ACC112 (cell line): ENCODE measurements at regions not wholly inside any gene's neighbourhood (a gene's known extent, or its start where the extent isn't known, plus 50 kb on each side); places are given as distances from the start of the nearest gene placed in this dataset.

Source experiments
- H2AFZ ChIP-seq: fragments of 200-600 bp; sonication (generic); one replicate; pipeline ENCODE4 v1.6.0; 2017; ENCODE audit warnings: antibody characterized with exemption, low read length; ENCODE audit not compliant: unreplicated experiment
- H3K27ac ChIP-seq: fragments of 200-600 bp; sonication (generic); 2 replicates; pipeline ENCODE4 v1.5.1; 2014; ENCODE audit warnings: low read depth, mild to moderate bottlenecking, antibody characterized with exemption, low read length, moderate library complexity
- H3K27me3 ChIP-seq: fragments of 200-600 bp; sonication (generic); 2 replicates; pipeline ENCODE4 v1.6.1; 2014; ENCODE audit warnings: mild to moderate bottlenecking, antibody characterized with exemption, low read length, moderate library complexity, mixed read lengths; ENCODE audit not compliant: insufficient read depth
- H3K36me3 ChIP-seq: fragments of 200-600 bp; sonication (generic); 2 replicates; pipeline ENCODE4 v1.6.1; 2016; ENCODE audit warnings: mild to moderate bottlenecking, antibody characterized with exemption, low read length, moderate library complexity, mixed read lengths; ENCODE audit not compliant: insufficient read depth
- H3K4me1 ChIP-seq: fragments of 200-600 bp; sonication (generic); one replicate; pipeline ENCODE4 v1.6.1; 2016; ENCODE audit warnings: low read length, mixed read lengths; ENCODE audit not compliant: insufficient read depth, unreplicated experiment, control insufficient read depth
- H3K4me3 ChIP-seq: fragments of 200-600 bp; sonication (generic); 2 replicates; pipeline ENCODE4 v1.5.1; 2014; ENCODE audit warnings: mild to moderate bottlenecking, low read depth, low read length
- H3K79me2 ChIP-seq: fragments of 200-600 bp; sonication (generic); one replicate; pipeline ENCODE4 v1.6.0; 2016; ENCODE audit warnings: low read length; ENCODE audit not compliant: control insufficient read depth, unreplicated experiment, insufficient read depth

DNA sequence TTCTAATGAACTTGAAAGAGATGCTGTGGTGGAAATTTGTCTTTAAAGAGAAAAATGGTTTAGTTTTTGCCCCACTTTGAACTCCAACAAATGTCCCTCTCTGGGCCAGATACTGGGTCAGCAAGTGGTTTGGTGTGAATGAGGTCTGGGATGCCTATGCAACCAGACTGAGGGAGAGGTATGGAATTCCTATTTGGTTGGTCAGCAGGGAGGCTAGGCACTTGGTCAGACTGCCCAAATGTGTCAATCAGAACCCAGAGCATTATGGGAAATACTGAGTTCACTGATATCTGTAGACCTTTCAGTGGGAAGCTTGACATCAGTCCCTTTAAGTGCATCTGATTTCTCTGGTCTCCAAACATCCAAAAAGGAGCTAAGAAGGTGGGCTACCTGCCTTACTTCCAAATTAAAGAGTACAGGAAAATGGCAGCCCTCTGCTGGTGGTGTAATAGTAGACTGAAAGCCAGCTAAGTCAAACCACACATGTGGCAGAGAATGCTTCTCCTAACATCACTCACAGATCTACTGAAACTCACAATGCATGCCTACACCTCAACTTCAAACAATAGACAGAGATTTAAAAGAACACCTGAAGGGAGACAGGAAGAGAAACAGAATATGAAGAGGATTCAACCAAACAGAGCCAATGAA lies 510.1 kb downstream of the PLA2G4A start:
- H3K27ac ChIP-seq = no peak overlapping the region
- no peak overlapping the region for H2AFZ ChIP-seq
- no peaks in the 10 kb centered on the region for H3K36me3 ChIP-seq

DNA sequence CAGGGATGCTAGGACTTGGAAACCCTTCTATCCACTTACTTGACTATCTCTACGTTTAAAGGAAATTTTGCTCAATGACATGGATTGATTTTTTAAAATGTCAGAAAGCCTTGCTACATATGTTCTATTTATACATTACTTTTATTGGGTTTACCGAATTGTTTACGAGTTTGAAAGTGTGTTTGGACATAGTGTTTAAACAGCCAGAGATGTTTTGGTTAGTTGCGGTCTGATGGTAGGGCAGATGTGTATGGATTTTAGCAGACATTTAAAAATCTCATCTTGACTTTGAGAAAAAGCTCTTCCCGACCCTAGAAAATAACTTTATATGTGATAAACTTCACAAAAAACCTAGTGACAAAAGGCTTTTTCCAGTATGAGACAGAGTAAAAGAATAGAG lies 513.7 kb downstream of the PLA2G4A start:
- Histone ChIP-seq H3K79me2 (no peaks in the 10 kb centered on the region), H3K4me1 (no peaks in the 10 kb centered on the region), H2AFZ (no peak overlapping the region), H3K27ac (no peak overlapping the region), H3K36me3 (no peaks in the 10 kb centered on the region), H3K27me3 (no peaks in the 10 kb centered on the region), H3K4me3 (no peak overlapping the region)

More for the DNA sequence above, 510.1 kb downstream of the PLA2G4A start:
- no peaks in the 10 kb centered on the region for H3K27me3 ChIP-seq
- no peak overlapping the region for H3K4me3 ChIP-seq
- no peaks in the 10 kb centered on the region for H3K79me2 ChIP-seq
- H3K4me1 ChIP-seq = no peaks in the 10 kb centered on the region

DNA sequence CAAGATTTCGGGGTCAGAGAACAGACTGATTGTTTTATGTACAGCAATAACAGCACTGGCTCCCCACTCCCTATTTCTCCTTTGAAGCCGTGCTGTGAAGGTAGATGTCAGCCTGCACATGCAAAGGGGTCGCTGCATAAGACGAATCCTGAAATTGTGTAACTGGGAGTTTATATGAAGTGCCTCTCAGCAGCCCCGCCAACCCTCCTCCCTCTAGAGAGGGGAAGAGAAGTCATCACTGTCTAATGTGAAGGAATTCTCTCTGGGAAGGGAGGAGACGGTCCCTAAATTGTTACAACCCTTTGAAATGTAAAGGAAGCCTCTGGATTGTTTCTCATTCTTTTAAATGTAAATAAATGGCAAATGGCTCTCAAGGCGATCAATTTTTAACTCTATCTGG lies 545.3 kb downstream of the PLA2G4A start:
- H3K36me3 ChIP-seq = no peaks in the 10 kb centered on the region
- no peak overlapping the region for H2AFZ ChIP-seq
- no peaks in the 10 kb centered on the region for H3K27me3 ChIP-seq
- no peak overlapping the region for H3K27ac ChIP-seq
- H3K79me2 ChIP-seq = no peaks in the 10 kb centered on the region
- no peaks in the 10 kb centered on the region for H3K4me1 ChIP-seq
- no peak overlapping the region for H3K4me3 ChIP-seq

DNA sequence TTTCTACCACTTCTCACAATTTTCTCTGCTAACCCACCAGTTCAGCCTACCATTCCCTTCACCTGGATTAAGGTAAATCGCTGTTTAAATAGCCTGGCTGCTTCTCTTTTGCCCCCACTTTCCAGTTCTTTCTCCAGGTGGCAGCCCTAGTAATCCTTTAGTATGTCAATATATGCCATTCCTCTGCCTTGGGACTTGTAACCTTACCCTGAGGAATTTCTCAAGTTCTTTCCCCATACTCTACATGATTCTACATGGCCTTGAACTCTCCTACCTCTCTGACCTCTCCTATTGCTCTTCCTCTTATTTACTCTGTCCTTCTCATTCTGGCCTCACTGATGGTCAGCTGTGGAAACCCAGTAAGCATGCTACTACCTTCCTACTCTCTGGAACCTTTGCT lies 546.0 kb downstream of the PLA2G4A start:
- Histone ChIP-seq H3K4me1 (no peaks in the 10 kb centered on the region), H3K27ac (no peak overlapping the region), H3K27me3 (no peaks in the 10 kb centered on the region)

GRCh38 chr1:187383366-187383765 lies 554.6 kb downstream of the PLA2G4A start:
- Histone ChIP-seq H3K4me1 (no peaks in the 10 kb centered on the region), H3K27ac (no peak overlapping the region), H2AFZ (peak overlapping the region; percentile 23), H3K36me3 (no peaks in the 10 kb centered on the region), H3K27me3 (no peaks in the 10 kb centered on the region), H3K4me3 (no peak overlapping the region), H3K79me2 (no peaks in the 10 kb centered on the region)

More for the DNA sequence above, 546.0 kb downstream of the PLA2G4A start:
- Histone ChIP-seq H3K79me2 (no peaks in the 10 kb centered on the region), H2AFZ (no peak overlapping the region), H3K36me3 (no peaks in the 10 kb centered on the region), H3K4me3 (no peak overlapping the region)

GRCh38 chr1:187384504-187384903 lies 555.8 kb downstream of the PLA2G4A start:
- Histone ChIP-seq H2AFZ (no peak overlapping the region), H3K4me3 (no peak overlapping the region), H3K79me2 (no peaks in the 10 kb centered on the region), H3K4me1 (no peaks in the 10 kb centered on the region), H3K27me3 (no peaks in the 10 kb centered on the region), H3K36me3 (no peaks in the 10 kb centered on the region), H3K27ac (no peak overlapping the region)

GRCh38 chr1:187390215-187390818 lies 561.6 kb downstream of the PLA2G4A start:
- Histone ChIP-seq H3K36me3 (no peaks in the 10 kb centered on the region), H3K4me1 (no peaks in the 10 kb centered on the region), H3K79me2 (no peaks in the 10 kb centered on the region), H2AFZ (no peak overlapping the region), H3K27me3 (no peaks in the 10 kb centered on the region), H3K4me3 (no peak overlapping the region), H3K27ac (no peak overlapping the region)

GRCh38 chr1:187396226-187396625 lies 567.5 kb downstream of the PLA2G4A start:
- no peak overlapping the region for H3K4me3 ChIP-seq
- H3K27me3 ChIP-seq = no peaks in the 10 kb centered on the region
- H3K79me2 ChIP-seq = no peaks in the 10 kb centered on the region
- no peak overlapping the region for H2AFZ ChIP-seq
- H3K4me1 ChIP-seq = no peaks in the 10 kb centered on the region
- H3K27ac ChIP-seq = no peak overlapping the region
- no peaks in the 10 kb centered on the region for H3K36me3 ChIP-seq

DNA sequence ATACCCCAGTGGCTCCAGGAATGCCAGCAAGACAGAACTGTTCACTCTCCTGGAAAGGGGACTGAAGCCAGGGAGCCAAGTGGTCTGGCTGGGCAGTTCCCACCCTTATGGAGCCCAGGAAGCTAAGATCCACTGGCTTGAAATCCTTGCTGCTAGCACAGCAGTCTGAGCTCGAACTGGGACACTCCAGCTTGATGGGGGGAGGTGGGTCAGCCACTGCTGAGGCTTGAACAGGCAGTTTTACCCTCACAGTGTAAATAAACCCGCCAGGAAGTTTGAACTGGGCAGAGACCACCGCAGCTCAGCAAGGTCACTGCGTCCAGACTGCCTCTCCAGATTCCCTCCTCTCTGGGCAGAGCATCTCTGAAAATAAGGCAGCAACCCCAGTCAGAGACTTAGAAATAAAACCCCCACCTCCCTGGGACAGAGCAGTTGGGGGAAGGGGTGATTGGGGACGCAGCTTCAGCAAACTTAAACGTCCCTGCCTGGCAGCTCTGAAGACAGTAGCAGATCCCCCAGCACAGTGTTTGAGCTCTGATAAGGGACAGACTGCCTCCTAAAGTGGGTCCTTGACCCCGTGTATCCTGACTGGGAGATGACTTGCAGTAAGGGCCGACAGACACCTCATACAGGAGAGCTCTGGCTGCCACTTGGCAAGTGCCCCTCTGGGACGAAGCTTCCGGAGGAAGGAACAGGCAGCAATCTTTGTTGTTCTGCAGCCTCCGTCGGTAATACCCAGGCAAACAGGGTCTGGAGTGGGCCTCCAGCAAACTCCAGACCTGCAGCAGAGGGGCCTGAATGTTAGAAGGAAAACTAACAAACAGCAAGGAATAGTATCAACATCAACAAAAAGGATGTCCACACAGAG lies 568.4 kb downstream of the PLA2G4A start:
- no peak overlapping the region for H2AFZ ChIP-seq
- H3K79me2 ChIP-seq = no peaks in the 10 kb centered on the region
- H3K27me3 ChIP-seq = no peaks in the 10 kb centered on the region
- no peak overlapping the region for H3K4me3 ChIP-seq
- no peaks in the 10 kb centered on the region for H3K36me3 ChIP-seq
- no peaks in the 10 kb centered on the region for H3K4me1 ChIP-seq
- no peak overlapping the region for H3K27ac ChIP-seq

GRCh38 chr1:187408212-187409004 lies 579.7 kb downstream of the PLA2G4A start:
- Histone ChIP-seq H3K4me3 (no peak overlapping the region), H3K4me1 (no peaks in the 10 kb centered on the region), H3K27ac (no peak overlapping the region)

More at GRCh38 chr1:187408212-187409004, 579.7 kb downstream of the PLA2G4A start:
- Histone ChIP-seq H2AFZ (no peak overlapping the region), H3K79me2 (no peaks in the 10 kb centered on the region), H3K36me3 (no peaks in the 10 kb centered on the region), H3K27me3 (no peaks in the 10 kb centered on the region)
